Brain microvascular endothelial cell (primary cell): ENCODE measurements at regions not wholly inside any gene's neighbourhood (a gene's known extent, or its start where the extent isn't known, plus 50 kb on each side); places are given as distances from the start of the nearest gene placed in this dataset.

Experiments used
- DNase-seq: peaks from one replicate; pipeline ENCODE4 v3.0.0-alpha.2; 2020
- H3K27ac ChIP-seq: fragments of 250-450 bp; sonication (Bioruptor Pico); 2 replicates; pipeline ENCODE4 v1.5.1; 2020; ENCODE audit warnings: mild to moderate bottlenecking, moderate library complexity
- H3K27me3 ChIP-seq: fragments of 250-450 bp; sonication (Bioruptor Pico); replicated peaks from 2 replicates; pipeline ENCODE4 v1.5.1; 2020; ENCODE audit warnings: mild to moderate bottlenecking
- H3K36me3 ChIP-seq: fragments of 250-450 bp; sonication (Bioruptor Pico); replicated peaks from 2 replicates; pipeline ENCODE4 v1.5.1; 2020; ENCODE audit warnings: mild to moderate bottlenecking
- H3K4me3 ChIP-seq: 2 replicates; pipeline ENCODE4 v1.5.1; 2011; ENCODE audit warnings: low read depth, mild to moderate bottlenecking, control low read depth, low read length, moderate library complexity
- CTCF ChIP-seq: IDR thresholded peaks from 2 replicates; pipeline ENCODE4 v1.5.1; 2011; ENCODE audit warnings: low read depth, mild to moderate bottlenecking, moderate library complexity, low read length, control low read depth, inconsistent platforms; ENCODE audit errors: missing control alignments
- in situ Hi-C: cut with HindIII; loops from 2 replicates; pipeline ENCODE4 v1.10.0; 2017; ENCODE audit warnings: low sequenced_read_pairs, low pct_ligation_motif_present

GRCh38 chr7:136303162-136303561 lies 326.0 kb upstream of the MTPN start:
- TF ChIP-seq CTCF: no peak
- no peak overlapping the region for H3K4me3 ChIP-seq
- no peak for DNase-seq
- H3K27ac ChIP-seq: no peak overlapping the region
- no peaks in the 10 kb centered on the region for H3K27me3 ChIP-seq
- H3K36me3 ChIP-seq: no peaks in the 10 kb centered on the region
- in situ Hi-C loops: no loop called here

GRCh38 chr7:136302049-136302448 lies 324.9 kb upstream of the MTPN start:
- no peak for TF ChIP-seq CTCF
- no peaks in the 10 kb centered on the region for H3K27me3 ChIP-seq
- no peaks in the 10 kb centered on the region for H3K36me3 ChIP-seq
- in situ Hi-C loops: no loop called here
- H3K27ac ChIP-seq: no peak overlapping the region
- no peak for DNase-seq
- no peak overlapping the region for H3K4me3 ChIP-seq

GRCh38 chr7:136294977-136295376 lies 317.8 kb upstream of the MTPN start:
- no peak for DNase-seq

GRCh38 chr7:136293841-136294391 lies 316.8 kb upstream of the MTPN start:
- Histone ChIP-seq H3K27ac (no peak overlapping the region), H3K4me3 (no peak overlapping the region), H3K36me3 (no peaks in the 10 kb centered on the region), H3K27me3 (no peaks in the 10 kb centered on the region)
- in situ Hi-C loops: no loop called here
- no peak for TF ChIP-seq CTCF
- DNase-seq: no peak

More at GRCh38 chr7:136294977-136295376, 317.8 kb upstream of the MTPN start:
- Histone ChIP-seq H3K27ac (no peak overlapping the region), H3K4me3 (no peak overlapping the region), H3K27me3 (no peaks in the 10 kb centered on the region), H3K36me3 (no peaks in the 10 kb centered on the region)
- in situ Hi-C loops: no loop called here
- TF ChIP-seq CTCF: no peak

GRCh38 chr7:136293272-136293671 lies 316.1 kb upstream of the MTPN start:
- in situ Hi-C loops: no loop called here
- TF ChIP-seq CTCF: no peak
- H3K36me3 ChIP-seq: no peaks in the 10 kb centered on the region
- H3K27me3 ChIP-seq: no peaks in the 10 kb centered on the region
- no peak overlapping the region for H3K27ac ChIP-seq
- no peak overlapping the region for H3K4me3 ChIP-seq
- no peak for DNase-seq

GRCh38 chr7:136292365-136292764 lies 315.2 kb upstream of the MTPN start:
- no peak for DNase-seq
- Histone ChIP-seq H3K36me3 (no peaks in the 10 kb centered on the region), H3K27ac (no peak overlapping the region), H3K4me3 (no peak overlapping the region), H3K27me3 (no peaks in the 10 kb centered on the region)
- no peak for TF ChIP-seq CTCF
- in situ Hi-C loops: no loop called here
